Kidney epithelial cell (primary cell): ENCODE measurements at regions not wholly inside any gene's neighbourhood (a gene's known extent, or its start where the extent isn't known, plus 50 kb on each side); places are given as distances from the start of the nearest gene placed in this dataset.
"Not testable (repeated sequence)": the region's sequence is repeated elsewhere in the genome, so short reads cannot be mapped to it uniquely, and the experiment has no call there.

ENCODE experiments used
- DNase-seq: peaks from one replicate; pipeline ENCODE4 v3.0.0-alpha.2; 2010; ENCODE audit warnings: low read depth
- H3K27me3 ChIP-seq: 2 replicates; pipeline ENCODE4 v1.6.0; 2011; ENCODE audit warnings: low read length; ENCODE audit not compliant: control insufficient read depth, insufficient read depth
- H3K36me3 ChIP-seq: 2 replicates; pipeline ENCODE4 v1.5.1; 2011; ENCODE audit warnings: low read length; ENCODE audit not compliant: control insufficient read depth, insufficient read depth
- H3K4me3 ChIP-seq: 2 replicates; pipeline ENCODE4 v1.5.1; 2011; ENCODE audit warnings: low read depth, mild to moderate bottlenecking, control low read depth, low read length
- TF ChIP-seq, protein P1 (sequence below): IDR thresholded peaks from 2 replicates; pipeline ENCODE4 v1.5.1; 2011; ENCODE audit warnings: mild to moderate bottlenecking, moderate library complexity, low read length, control low read depth, inconsistent platforms; ENCODE audit not compliant: insufficient read depth, poor library complexity, severe bottlenecking

GRCh38 chr1:219414250-219414649 is 198.7 kb downstream of the ZC3H11B start:
- no peak for DNase-seq
- no peak overlapping the region for H3K4me3 ChIP-seq
- TF ChIP-seq, protein P1, sequence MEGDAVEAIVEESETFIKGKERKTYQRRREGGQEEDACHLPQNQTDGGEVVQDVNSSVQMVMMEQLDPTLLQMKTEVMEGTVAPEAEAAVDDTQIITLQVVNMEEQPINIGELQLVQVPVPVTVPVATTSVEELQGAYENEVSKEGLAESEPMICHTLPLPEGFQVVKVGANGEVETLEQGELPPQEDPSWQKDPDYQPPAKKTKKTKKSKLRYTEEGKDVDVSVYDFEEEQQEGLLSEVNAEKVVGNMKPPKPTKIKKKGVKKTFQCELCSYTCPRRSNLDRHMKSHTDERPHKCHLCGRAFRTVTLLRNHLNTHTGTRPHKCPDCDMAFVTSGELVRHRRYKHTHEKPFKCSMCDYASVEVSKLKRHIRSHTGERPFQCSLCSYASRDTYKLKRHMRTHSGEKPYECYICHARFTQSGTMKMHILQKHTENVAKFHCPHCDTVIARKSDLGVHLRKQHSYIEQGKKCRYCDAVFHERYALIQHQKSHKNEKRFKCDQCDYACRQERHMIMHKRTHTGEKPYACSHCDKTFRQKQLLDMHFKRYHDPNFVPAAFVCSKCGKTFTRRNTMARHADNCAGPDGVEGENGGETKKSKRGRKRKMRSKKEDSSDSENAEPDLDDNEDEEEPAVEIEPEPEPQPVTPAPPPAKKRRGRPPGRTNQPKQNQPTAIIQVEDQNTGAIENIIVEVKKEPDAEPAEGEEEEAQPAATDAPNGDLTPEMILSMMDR, result no peak
- H3K36me3 ChIP-seq, result no peaks in the 10 kb centered on the region
- H3K27me3 ChIP-seq, result no peaks in the 10 kb centered on the region

- Histone ChIP-seq H3K4me3 (no peak overlapping the region), H3K36me3 (no peaks in the 10 kb centered on the region), H3K27me3 (no peaks in the 10 kb centered on the region)
- no peak for DNase-seq
- TF ChIP-seq, protein P1, result no peak
Observed at GRCh38 chr1:219413536-219413935, 199.4 kb downstream of the ZC3H11B start.

DNA sequence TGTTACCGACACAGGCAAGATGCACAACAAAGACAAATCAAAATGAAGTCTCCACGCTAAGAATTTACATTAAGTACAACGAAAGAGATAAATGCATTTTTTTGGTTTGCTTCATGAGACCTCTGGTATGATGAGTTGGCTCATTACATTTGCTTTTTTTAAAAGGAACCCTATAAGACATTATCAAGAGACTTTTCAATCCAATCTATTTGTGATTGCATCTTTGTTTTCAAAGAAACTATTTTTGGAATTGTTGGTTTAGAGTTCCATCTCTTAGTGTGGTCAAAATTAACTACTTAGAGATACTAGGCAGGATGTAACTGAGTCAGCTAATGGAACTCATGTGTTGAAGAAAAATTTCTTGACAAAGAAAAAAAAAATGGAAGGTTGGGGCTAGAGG is 200.1 kb downstream of the ZC3H11B start:
- H3K27me3 ChIP-seq, result no peaks in the 10 kb centered on the region
- H3K36me3 ChIP-seq, result no peaks in the 10 kb centered on the region
- TF ChIP-seq, protein P1, result no peak
- no peak overlapping the region for H3K4me3 ChIP-seq
- no peak for DNase-seq

- not testable (repeated sequence) for H3K27me3 ChIP-seq, H3K4me3 ChIP-seq, H3K36me3 ChIP-seq, DNase-seq
Observed at GRCh38 chr1:219410721-219411120, 202.2 kb downstream of the ZC3H11B start.

- Histone ChIP-seq H3K27me3 (no peaks in the 10 kb centered on the region), H3K36me3 (no peaks in the 10 kb centered on the region), H3K4me3 (no peak overlapping the region)
- TF ChIP-seq, protein P1, result no peak
- DNase-seq, result no peak
Observed at GRCh38 chr1:219405531-219406331, 207.2 kb downstream of the ZC3H11B start.

DNA sequence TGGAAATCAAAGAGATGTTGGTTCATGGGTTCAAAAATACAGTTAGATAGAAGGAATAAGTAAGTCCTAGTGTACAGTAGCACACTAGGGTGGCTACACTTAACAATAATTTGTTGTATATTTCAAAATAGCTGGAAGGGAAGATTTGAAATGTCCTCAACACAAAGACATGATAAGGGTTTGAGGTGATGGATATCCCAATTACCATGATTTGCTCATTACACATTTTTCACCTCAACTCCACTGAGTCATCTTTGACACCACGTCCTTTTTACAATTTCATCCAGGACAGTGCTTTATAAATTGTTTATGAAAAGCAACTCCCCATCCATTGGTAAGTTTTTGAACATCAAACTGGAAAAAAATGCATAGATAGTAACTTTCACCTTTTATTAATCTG is 208.3 kb downstream of the ZC3H11B start:
- DNase-seq, result no peak
- H3K36me3 ChIP-seq, result no peaks in the 10 kb centered on the region
- H3K4me3 ChIP-seq, result no peak overlapping the region

More for the DNA sequence above, 208.3 kb downstream of the ZC3H11B start:
- no peaks in the 10 kb centered on the region for H3K27me3 ChIP-seq
- TF ChIP-seq, protein P1, result no peak
